Mesendoderm (in vitro differentiated cells): ENCODE measurements at regions not wholly inside any gene's neighbourhood (a gene's known extent, or its start where the extent isn't known, plus 50 kb on each side); places are given as distances from the start of the nearest gene placed in this dataset.

Source experiments
- DNase-seq: peaks from one replicate; pipeline ENCODE4 v3.0.0; 2013
- H2AK5ac ChIP-seq: 2 replicates; pipeline ENCODE4 v1.6.1; 2013; ENCODE audit warnings: low read length, inconsistent platforms
- H2BK120ac ChIP-seq: 2 replicates; pipeline ENCODE4 v1.6.1; 2013; ENCODE audit warnings: low read depth, mild to moderate bottlenecking, low read length, moderate library complexity, mixed read lengths
- H2BK15ac ChIP-seq: replicated peaks from 2 replicates; pipeline ENCODE4 v1.6.1; 2013; ENCODE audit warnings: low read depth, mild to moderate bottlenecking, moderate library complexity
- H2BK5ac ChIP-seq: 2 replicates; pipeline ENCODE4 v1.6.1; 2013; ENCODE audit warnings: low read length, inconsistent platforms
- H3K18ac ChIP-seq: 2 replicates; pipeline ENCODE4 v1.6.1; 2013; ENCODE audit warnings: mild to moderate bottlenecking, low read length, mixed read lengths
- H3K23ac ChIP-seq: one replicate; pipeline ENCODE4 v1.6.1; 2013; ENCODE audit warnings: low read length
- H3K27ac ChIP-seq: 2 replicates; pipeline ENCODE4 v1.5.1; 2013; ENCODE audit warnings: low read depth, mild to moderate bottlenecking, inconsistent platforms, low read length, moderate library complexity
- H3K27me3 ChIP-seq: 2 replicates; pipeline ENCODE4 v1.6.1; 2013; ENCODE audit warnings: low read length, control low read depth, mild to moderate bottlenecking, inconsistent platforms; ENCODE audit not compliant: insufficient read depth, poor library complexity
- H3K36me3 ChIP-seq: 2 replicates; pipeline ENCODE4 v1.6.1; 2013; ENCODE audit warnings: low read length, inconsistent platforms; ENCODE audit not compliant: control insufficient read depth, insufficient read depth
- H3K4ac ChIP-seq: one replicate; pipeline ENCODE4 v1.6.1; 2013; ENCODE audit warnings: low read depth, mild to moderate bottlenecking, low read length, moderate library complexity
- H3K4me1 ChIP-seq: 2 replicates; pipeline ENCODE4 v1.6.1; 2013; ENCODE audit warnings: low read depth, low read length, inconsistent platforms; ENCODE audit not compliant: control insufficient read depth
- H3K4me2 ChIP-seq: 2 replicates; pipeline ENCODE4 v1.6.1; 2013; ENCODE audit warnings: low read length
- H3K4me3 ChIP-seq: 2 replicates; pipeline ENCODE4 v1.5.1; 2013; ENCODE audit warnings: mild to moderate bottlenecking, low read length
- H3K56ac ChIP-seq: one replicate; pipeline ENCODE4 v1.6.1; 2013; ENCODE audit warnings: low read length
- H3K79me1 ChIP-seq: 2 replicates; pipeline ENCODE4 v1.6.1; 2013; ENCODE audit warnings: low read length, inconsistent platforms
- H3K79me2 ChIP-seq: 2 replicates; pipeline ENCODE4 v1.6.1; 2013; ENCODE audit warnings: mild to moderate bottlenecking, low read length; ENCODE audit not compliant: control insufficient read depth, insufficient read depth
- H3K9ac ChIP-seq: 2 replicates; pipeline ENCODE4 v1.6.1; 2013; ENCODE audit warnings: low read length, inconsistent platforms
- H4K5ac ChIP-seq: one replicate; pipeline ENCODE4 v1.6.1; 2013; ENCODE audit warnings: low read length
- H4K8ac ChIP-seq: one replicate; pipeline ENCODE4 v1.6.1; 2013; ENCODE audit warnings: low read depth, mild to moderate bottlenecking, control low read depth, low read length, moderate library complexity
- WGBS: extraction: QIAGEN DNeasy Blood & Tissue Kit; methylation state at CpG from one replicate; pipeline ENCODE4 v1.1.7; 2013; ENCODE audit warnings: low lambda C conversion rate, missing lambda C conversion rate; ENCODE audit not compliant: insufficient coverage; ENCODE audit errors: extremely low coverage; 5-methylcytosine and 5-hydroxymethylcytosine counted together

DNA sequence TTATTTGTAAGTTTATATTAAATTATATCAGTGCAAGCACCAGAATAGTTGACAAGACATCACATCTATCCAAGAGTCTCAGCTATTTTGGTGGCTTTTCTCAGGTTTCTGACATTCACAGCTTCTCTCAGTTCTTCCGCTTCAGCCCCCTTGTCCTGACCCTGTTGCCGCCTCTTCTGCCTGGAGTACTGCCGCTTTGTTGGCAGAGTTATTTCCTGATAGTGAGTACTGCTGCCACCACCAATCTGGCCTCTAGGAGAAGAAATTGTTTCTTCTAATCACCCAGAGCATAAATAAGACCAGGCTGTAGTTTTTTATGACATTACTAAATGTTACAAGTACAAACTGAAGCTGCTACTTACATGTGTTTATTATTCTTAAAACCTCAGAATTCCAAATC, 470.1 kb downstream of the NSUN3 start:
- no peak overlapping the region for H3K18ac ChIP-seq
- H3K4me3 ChIP-seq, result no peak overlapping the region
- no peak for DNase-seq
- no peak overlapping the region for H3K4me2 ChIP-seq
- no peak overlapping the region for H3K9ac ChIP-seq
- H2BK5ac ChIP-seq, result no peak overlapping the region
- no peaks in the 10 kb centered on the region for H3K79me1 ChIP-seq
- WGBS, result no CpG with 5 or more reads among the region's 3 CpGs
- H3K23ac ChIP-seq, result no peak overlapping the region
- H3K36me3 ChIP-seq, result no peaks in the 10 kb centered on the region
- no peak overlapping the region for H3K4ac ChIP-seq
- no peak overlapping the region for H2BK15ac ChIP-seq
- H3K79me2 ChIP-seq, result no peaks in the 10 kb centered on the region
- no peak overlapping the region for H4K5ac ChIP-seq
- H3K27me3 ChIP-seq, result no peaks in the 10 kb centered on the region
- no peak overlapping the region for H3K27ac ChIP-seq
- H2BK120ac ChIP-seq, result no peak overlapping the region
- no peak overlapping the region for H2AK5ac ChIP-seq
- H3K56ac ChIP-seq, result no peak overlapping the region
- no peaks in the 10 kb centered on the region for H3K4me1 ChIP-seq
- H4K8ac ChIP-seq, result no peak overlapping the region

- Histone ChIP-seq H3K4ac (no peak overlapping the region), H3K9ac (no peak overlapping the region), H3K27ac (no peak overlapping the region), H2AK5ac (no peak overlapping the region), H3K4me2 (no peak overlapping the region), H3K56ac (no peak overlapping the region), H4K5ac (no peak overlapping the region), H3K36me3 (no peaks in the 10 kb centered on the region), H3K18ac (no peak overlapping the region), H3K27me3 (no peaks in the 10 kb centered on the region), H2BK120ac (no peak overlapping the region), H3K23ac (no peak overlapping the region), H3K79me2 (no peaks in the 10 kb centered on the region), H2BK15ac (no peak overlapping the region), H3K4me1 (no peaks in the 10 kb centered on the region), H3K79me1 (no peaks in the 10 kb centered on the region), H2BK5ac (no peak overlapping the region), H3K4me3 (no peak overlapping the region), H4K8ac (no peak overlapping the region)
- DNase-seq, result no peak
These were observed 477.1 kb downstream of the NSUN3 start for GRCh38 chr3:94539937-94540336.

DNA sequence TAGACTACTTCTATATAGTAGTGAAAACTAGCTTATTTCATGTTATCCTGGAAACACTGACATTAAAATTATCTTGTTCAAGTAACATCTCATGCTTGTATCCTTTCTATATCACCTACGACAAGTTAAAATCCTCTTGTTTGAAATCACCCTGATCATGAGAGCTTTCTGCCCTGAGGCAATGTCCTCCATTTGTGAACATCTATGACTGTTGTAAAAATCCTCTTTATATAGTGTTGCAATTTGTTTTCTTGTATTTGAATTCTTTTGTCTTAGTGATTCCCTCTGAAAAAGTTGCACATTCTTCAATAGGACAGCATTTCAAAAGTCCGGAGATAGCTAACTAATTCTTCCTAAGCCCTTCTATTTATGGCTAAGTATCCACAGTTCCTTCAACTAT, 480.3 kb downstream of the NSUN3 start:
- no peak overlapping the region for H3K18ac ChIP-seq
- no peak overlapping the region for H3K4ac ChIP-seq
- H3K23ac ChIP-seq, result no peak overlapping the region
- H3K4me1 ChIP-seq, result no peaks in the 10 kb centered on the region
- H3K4me3 ChIP-seq, result no peak overlapping the region
- H3K56ac ChIP-seq, result no peak overlapping the region
- no peak overlapping the region for H2BK5ac ChIP-seq
- no peaks in the 10 kb centered on the region for H3K27me3 ChIP-seq
- no peak overlapping the region for H2AK5ac ChIP-seq
- no peaks in the 10 kb centered on the region for H3K79me1 ChIP-seq
- H2BK15ac ChIP-seq, result no peak overlapping the region
- no peak overlapping the region for H4K8ac ChIP-seq
- no peak overlapping the region for H3K9ac ChIP-seq
- no peak overlapping the region for H4K5ac ChIP-seq
- DNase-seq, result no peak
- no peak overlapping the region for H3K4me2 ChIP-seq
- WGBS, result no CpG with 5 or more reads among the region's 2 CpGs
- no peaks in the 10 kb centered on the region for H3K36me3 ChIP-seq
- no peaks in the 10 kb centered on the region for H3K79me2 ChIP-seq
- H3K27ac ChIP-seq, result no peak overlapping the region
- H2BK120ac ChIP-seq, result no peak overlapping the region

DNA sequence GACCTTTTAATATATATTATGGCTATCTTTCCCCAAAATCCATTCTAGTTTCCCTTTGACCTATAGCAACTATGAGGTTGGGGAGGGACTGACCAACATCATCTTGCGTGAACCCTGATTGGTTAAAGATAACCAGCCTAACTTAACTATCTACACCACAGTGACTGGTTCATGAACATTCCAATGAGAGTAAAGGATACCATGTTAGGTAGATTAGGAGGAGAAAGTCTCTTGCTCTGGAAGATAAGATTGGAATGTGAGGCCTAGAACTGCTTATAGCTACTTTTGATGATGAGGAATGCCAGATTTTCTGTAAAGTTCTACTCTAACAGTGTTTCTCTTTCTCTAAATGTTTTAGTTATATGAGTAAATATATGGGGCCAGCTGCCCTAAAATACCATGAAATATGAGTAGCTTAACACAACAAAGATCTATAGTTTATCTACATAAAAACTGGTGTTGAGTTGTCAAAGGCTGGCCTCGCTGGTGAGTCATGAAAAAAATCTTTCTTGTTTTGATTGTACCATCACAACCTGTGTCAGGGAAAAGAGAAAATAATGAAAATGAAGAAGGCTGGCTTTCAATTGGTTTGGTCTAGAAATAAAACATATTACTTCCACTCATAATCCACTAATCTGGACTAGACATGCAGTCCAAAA, 481.4 kb downstream of the NSUN3 start:
- H3K4me2 ChIP-seq, result no peak overlapping the region
- no peak overlapping the region for H2AK5ac ChIP-seq
- peak; percentile 72 for DNase-seq
- no peaks in the 10 kb centered on the region for H3K79me1 ChIP-seq
- H2BK120ac ChIP-seq, result no peak overlapping the region
- H3K27me3 ChIP-seq, result no peaks in the 10 kb centered on the region
- H3K23ac ChIP-seq, result no peak overlapping the region
- H3K56ac ChIP-seq, result no peak overlapping the region
- no peaks in the 10 kb centered on the region for H3K79me2 ChIP-seq
- no peak overlapping the region for H2BK5ac ChIP-seq
- no peak overlapping the region for H3K4ac ChIP-seq
- WGBS, result no CpG with 5 or more reads among the region's 2 CpGs
- no peak overlapping the region for H3K27ac ChIP-seq
- no peak overlapping the region for H3K4me3 ChIP-seq
- H4K8ac ChIP-seq, result no peak overlapping the region
- no peaks in the 10 kb centered on the region for H3K4me1 ChIP-seq
- H3K36me3 ChIP-seq, result no peaks in the 10 kb centered on the region
- H4K5ac ChIP-seq, result no peak overlapping the region
- H3K9ac ChIP-seq, result no peak overlapping the region
- H3K18ac ChIP-seq, result no peak overlapping the region
- H2BK15ac ChIP-seq, result no peak overlapping the region

- peak; percentile 36 for DNase-seq
- no peak overlapping the region for H4K8ac ChIP-seq
- H3K9ac ChIP-seq, result no peak overlapping the region
- peak overlapping the region; percentile 6 for H3K4ac ChIP-seq
- H2BK5ac ChIP-seq, result no peak overlapping the region
- no peaks in the 10 kb centered on the region for H3K4me1 ChIP-seq
- no peak overlapping the region for H3K27ac ChIP-seq
- H3K79me1 ChIP-seq, result no peaks in the 10 kb centered on the region
- H3K4me2 ChIP-seq, result no peak overlapping the region
- H2BK120ac ChIP-seq, result no peak overlapping the region
- no peak overlapping the region for H3K18ac ChIP-seq
- H4K5ac ChIP-seq, result no peak overlapping the region
- H3K36me3 ChIP-seq, result no peaks in the 10 kb centered on the region
- H3K23ac ChIP-seq, result no peak overlapping the region
- H3K4me3 ChIP-seq, result no peak overlapping the region
- WGBS, result no CpG with 5 or more reads among the region's 1 CpG
- no peak overlapping the region for H3K56ac ChIP-seq
- no peak overlapping the region for H2BK15ac ChIP-seq
- H3K27me3 ChIP-seq, result no peaks in the 10 kb centered on the region
- no peaks in the 10 kb centered on the region for H3K79me2 ChIP-seq
- no peak overlapping the region for H2AK5ac ChIP-seq
These were observed 485.9 kb downstream of the NSUN3 start for GRCh38 chr3:94548581-94549316.

DNA sequence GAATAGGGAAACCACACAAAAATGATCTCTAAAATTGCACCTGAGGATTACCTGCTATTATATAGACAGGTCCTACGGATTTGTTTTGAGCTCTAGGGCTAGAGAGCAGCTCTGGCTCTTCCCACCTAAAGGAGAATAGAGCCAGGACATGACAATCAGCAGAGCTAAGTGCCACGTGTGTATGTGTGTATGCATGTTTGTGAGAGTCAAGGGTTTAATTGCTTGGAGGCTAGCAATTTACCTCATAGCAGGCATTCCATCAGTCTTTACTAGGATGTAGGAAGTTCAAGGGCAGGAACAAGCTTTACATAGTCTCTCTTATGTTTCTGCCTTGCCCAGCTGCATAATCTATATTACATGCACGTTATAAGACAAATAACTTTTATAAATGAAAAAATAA, 498.2 kb downstream of the NSUN3 start:
- no peak for DNase-seq
- H3K36me3 ChIP-seq, result no peaks in the 10 kb centered on the region
- H3K79me2 ChIP-seq, result no peaks in the 10 kb centered on the region

More for the DNA sequence above, 498.2 kb downstream of the NSUN3 start:
- Histone ChIP-seq H2BK15ac (no peak overlapping the region), H2BK5ac (no peak overlapping the region), H3K4me2 (no peak overlapping the region), H2AK5ac (no peak overlapping the region), H3K27ac (no peak overlapping the region), H2BK120ac (no peak overlapping the region), H3K4me3 (no peak overlapping the region), H3K23ac (no peak overlapping the region), H3K27me3 (no peaks in the 10 kb centered on the region), H3K4me1 (no peaks in the 10 kb centered on the region), H3K4ac (no peak overlapping the region), H4K8ac (no peak overlapping the region), H3K56ac (no peak overlapping the region), H4K5ac (no peak overlapping the region), H3K9ac (no peak overlapping the region), H3K18ac (no peak overlapping the region), H3K79me1 (no peaks in the 10 kb centered on the region)
- no CpG with 5 or more reads among the region's 3 CpGs for WGBS
